ENCODE measurements at regions not wholly inside any gene's neighbourhood (a gene's known extent, or its start where the extent isn't known, plus 50 kb on each side); places are given as distances from the start of the nearest gene placed in this dataset.

DNA sequence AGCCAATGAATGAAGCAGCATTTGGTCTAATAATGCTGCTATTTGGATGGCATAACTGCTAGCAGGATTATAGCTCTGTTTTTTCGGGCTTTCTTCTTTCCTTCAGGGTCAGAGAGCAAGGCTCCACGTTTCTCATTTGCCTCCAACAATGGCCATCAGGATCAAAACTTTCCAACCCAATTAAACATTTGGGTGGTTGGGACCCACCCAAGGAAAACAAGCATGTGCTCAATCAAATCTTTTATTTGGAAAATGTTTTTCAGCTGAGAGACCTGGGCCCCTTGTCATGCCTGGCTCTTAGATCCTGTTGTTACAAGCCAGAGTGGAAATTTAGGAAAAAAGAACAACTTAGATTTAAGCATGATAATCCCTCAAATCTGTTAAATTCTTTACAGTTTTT is 373.1 kb upstream of the USP24 start:
- no peak for DNase-seq

DNA sequence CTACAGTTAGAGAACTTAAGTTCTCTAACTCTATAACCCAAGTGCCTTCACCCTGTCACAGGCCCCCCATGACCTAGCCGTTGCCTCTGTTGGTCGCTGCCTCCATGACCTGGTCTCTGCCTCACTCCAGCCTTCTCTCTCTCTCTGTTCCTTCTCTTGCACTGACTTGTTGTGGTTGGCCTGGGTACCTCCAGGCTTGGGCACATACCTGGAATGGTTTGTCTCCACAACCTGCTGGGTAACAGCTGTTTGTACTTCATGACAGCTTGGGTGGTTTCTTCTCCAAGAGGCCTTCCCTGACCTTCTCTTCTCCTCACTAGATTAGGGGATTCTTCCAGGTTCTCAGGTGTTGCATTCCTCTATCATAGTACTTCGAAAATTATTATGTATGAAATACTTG is 371.6 kb upstream of the USP24 start:
- DNase-seq: no peak

DNA sequence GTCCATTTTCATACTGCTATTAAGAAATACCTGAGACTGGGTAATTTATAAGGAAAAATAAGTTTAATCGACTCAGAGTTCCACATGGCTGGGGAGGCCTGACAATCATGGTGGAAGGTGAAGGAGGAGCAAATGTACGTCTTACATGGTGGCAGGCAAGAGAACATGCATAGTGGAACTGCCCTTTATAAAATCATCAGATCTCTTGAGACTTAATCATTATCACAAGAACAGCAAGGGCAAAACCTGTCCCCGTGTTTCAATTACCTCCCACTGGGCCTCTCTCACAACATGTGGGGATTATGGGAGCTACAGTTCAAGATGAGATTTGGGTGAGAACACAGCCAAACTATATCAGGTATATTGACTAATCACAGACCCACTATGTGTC is 370.2 kb upstream of the USP24 start:
- no peak for DNase-seq

DNA sequence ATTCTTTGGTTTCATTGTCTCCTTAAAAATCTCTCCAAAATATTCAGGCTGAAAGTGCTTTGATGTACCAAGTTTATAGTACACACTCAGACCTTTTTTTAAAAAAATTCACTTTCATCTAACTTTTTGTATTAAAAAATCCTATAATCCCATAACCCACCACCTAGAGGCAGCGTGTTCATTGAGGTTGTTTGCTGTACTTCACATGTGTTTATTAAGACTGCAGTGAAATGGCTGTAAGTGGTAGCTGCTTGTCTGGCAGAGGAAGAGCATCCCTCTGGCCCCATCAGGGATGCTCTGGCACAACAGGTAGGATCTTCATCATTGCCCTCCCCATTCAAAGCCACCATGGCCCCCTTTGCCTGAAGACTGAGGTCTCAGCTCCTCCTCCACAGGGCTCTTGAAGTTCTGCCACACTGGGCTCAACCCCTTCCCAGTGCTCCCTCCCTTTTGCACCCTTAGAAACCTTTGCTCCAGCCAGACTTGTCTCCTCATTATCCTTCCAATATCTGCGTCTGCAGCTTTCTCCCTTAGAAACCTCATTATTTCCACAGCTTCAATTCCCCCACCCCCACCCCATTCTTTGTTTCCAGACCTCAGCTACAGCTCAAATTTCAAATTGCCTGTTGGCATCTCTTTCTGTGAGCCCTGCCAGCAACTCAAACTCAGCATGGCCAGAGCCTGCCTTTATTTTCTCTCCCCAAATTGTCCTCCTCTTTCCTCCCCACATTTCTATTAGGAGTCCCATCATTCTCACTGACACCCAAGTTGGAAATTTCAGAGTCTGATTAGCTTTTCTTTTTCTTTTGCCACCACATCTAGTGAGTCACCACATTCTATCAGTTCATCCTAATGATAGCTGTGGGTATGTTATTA is 369.6 kb upstream of the USP24 start:
- no peak for DNase-seq

DNA sequence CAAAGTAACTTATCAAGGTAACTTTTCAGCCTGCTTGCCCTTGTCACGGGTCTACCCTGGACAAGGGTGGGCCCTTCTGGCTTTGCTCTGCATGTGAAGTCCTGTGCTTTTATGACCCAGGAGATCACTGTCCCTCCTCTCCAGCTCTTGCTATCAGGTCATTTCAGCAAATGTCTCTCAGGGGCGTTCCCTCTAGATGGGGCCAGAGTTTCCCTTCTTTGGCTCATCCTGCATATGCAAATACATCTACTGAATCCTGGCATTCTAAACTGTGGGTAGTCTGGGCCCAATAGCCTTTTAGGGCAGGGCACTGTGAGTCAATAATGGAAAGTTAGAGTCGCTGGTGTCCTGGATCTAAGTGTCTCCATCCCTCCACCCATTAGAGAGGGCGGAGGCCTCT is 366.9 kb upstream of the USP24 start:
- DNase-seq: no peak

DNA sequence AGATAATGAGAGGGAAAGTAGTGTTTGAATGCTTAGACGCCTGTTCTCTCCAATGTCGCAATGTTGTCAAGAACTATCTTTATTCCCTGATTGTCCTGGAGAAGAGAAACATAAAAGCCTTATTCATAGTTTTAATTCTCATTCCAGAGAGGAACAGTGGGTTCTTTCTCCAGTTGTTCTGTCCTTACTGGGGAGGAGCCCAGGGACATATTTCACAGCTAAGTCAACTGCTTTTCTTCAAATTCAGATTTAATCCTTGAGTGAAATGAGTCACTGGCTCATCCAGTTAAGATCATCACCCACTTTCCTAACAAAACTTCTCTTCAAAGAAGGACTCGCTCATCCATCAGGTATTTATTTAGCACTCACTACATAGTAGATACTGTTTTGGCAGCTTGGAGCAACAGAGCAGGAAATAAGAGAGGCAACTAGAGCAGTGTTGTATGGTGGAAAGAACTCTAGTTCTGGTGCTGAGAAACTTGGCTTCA is 365.7 kb upstream of the USP24 start:
- no peak for DNase-seq

DNA sequence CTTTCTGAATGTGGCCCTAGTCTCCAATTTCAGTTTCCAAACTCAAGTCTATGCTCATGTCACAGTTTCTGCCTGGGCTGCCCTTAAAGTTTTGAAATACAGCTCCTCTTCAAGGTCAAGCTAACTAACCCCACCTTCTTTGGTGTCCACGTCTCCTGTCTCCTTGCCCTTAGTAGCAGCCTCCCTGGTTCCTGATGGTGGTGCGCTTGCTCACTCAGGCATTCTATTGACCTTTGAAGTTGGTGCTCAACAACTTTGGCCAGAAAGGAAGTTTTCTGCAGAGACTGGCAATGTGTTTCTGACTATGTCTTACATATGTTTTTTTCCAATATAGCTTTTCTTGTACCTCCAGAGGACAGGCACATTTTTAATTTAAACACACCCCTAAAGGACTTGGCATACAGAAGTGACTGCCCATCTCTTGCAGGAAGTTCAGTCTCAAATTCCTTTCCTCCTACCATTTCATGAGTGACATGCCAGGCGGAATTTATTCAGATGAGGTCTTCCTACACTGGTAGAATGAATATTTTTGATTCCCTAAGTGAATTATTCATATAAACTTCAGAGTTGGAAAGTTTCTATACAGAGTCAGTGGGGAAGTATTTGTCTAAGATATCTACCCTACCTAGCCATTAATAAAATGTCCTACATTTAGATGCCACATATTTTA is 364.3 kb upstream of the USP24 start:
- DNase-seq: no peak

DNA sequence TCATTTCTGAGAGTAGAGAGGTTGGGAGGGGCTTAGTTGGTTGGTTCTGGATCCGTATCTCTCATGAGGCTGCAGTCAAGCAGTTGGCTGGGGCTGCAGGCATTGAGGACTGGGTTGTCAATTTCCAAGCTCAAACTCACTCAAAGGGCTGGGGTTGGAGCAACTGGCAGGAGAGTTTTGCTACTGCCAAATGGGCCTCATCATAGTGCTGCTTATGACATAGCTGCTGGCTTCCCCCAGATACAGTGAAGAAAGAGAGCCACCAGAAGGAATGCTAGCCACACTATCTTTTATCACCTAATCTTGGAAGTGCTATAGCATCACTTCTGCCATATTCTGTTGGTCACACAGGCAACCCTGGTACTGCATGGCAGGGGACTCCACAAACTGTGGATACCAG is 363.5 kb upstream of the USP24 start:
- DNase-seq: no peak

DNA sequence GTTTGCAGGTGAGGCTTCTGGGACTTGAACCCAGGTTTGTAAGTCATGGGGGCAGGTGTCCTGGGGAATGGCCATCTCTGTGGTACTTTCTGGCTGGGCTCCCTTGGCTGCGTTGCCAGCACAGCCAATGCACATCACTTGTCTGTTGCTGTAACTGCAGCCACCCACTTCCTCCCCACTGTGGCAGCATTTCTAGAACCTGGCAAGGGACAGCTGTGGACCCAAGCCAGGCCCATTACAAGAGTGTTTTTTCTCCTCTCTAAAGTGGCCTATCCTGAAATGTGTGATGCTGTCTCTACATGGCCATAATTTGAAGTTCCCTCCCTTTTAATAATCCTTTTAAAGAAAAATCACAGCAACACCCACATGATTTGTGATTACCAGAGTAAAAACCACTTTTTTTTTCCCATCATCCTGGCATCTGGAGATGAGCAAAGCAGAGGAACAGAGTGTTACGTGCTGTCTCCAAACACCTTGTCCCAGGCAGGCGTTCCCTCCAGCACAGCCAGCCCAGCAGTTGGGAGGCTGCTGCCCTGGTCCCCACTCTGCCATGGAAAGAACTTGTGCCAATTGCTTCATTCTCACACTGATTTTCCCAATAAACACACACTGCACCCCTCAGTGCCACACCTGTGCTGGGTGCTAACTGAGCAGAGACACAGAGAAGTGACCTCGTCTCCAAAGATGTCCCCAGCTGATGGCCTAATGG is 360.6 kb upstream of the USP24 start:
- no peak for DNase-seq

DNA sequence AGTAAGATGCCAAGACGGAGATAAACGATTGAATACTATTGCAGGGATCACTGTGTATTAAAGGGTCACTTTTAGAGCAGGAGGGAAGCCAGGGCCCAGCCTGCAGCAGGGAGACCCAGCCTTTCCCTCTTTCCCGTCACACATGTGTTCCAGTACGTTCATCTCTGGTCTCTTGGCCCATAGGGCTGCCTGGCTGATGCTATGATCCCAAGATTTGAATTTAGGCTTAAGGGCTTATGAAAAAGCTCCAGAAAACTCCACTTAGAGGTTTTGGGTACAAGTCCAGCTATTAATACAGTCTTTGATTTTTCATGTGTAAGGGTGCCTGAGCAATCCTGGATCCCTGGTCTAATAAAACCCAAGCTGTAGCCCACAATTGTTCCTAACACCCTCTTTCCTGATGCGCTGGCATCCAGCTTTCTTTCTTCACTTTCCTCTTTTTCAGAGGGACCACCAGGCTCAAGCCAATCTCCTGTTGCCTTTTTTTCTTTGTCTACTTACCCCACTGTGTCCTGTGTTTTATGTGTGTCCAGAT is 359.6 kb upstream of the USP24 start:
- DNase-seq: no peak

DNA sequence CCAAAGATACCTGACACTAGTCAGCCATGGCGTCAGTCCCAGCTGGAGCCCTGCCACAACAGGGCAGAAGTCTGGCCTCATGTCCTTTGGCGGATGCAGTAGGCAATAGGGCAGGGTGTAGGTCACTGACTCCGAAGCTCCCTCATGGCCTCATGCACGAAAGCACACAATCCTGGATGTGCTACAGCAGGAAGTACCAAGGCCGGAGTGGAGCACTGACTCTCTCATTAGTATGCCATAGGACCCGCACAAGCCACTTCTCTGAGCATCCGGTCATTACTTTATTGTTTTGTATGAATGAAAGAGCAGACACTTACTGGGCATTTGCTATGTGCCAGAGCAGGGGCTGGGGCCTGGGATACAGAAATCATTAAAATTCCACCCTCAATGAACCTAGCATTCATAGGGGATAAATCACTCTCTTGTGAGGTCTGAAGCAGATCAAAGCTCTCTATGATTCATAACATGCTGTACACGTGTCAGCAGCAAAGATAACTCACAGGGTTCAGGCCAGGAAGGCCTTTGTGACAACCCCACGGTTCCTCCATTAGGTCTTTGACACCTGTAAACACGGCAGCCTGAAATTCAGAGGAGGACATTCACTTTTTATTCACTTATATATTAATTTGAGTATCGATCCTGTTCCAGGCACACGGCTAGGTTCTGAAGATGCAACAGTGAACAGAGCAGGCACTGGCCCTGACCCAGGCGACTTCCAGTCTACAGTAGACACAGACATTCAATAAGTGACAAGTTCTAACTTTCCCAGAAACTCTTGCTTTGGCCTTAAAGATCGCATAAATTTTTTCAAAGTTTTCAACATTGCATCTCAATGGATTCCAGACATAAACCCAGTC is 357.9 kb upstream of the USP24 start:
- no peak for DNase-seq

DNA sequence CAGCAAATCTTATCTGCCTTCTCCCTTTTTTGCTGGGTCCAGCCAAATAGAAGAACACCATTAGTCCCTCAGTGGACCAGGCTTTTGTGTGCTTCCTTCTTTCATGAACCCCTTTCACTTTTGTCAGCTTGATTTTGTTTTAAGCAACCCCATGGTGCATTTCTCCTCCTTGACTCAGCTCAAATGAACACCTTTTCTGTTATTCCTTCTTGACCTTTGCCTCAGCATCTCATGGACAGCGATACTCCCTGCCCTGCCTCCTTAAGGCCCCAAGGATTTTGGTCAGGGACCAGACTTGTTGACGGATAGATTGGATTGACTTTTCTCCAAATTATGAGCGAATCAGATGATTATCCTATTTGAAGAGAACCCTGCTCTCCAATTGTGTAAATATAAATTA is 356.6 kb upstream of the USP24 start:
- no peak for DNase-seq

DNA sequence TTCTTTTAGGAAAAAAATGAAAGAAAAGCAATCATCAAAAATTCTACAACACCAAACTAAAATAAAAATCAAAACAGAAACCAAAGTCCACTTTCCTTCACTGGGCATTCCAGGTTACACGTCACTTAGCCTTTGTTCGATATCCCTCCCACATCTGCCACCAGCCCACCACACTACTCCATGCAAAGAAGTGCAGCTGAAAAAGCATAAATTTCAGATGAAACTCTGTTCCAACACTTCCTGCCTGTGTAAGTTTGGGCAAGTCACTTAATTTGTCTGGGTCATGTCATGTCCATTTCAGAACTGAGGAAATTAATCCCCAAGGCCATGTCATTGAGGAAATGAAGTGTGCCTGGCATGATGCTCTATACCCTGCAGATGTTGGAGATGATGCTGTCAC is 354.3 kb upstream of the USP24 start:
- DNase-seq: no peak

DNA sequence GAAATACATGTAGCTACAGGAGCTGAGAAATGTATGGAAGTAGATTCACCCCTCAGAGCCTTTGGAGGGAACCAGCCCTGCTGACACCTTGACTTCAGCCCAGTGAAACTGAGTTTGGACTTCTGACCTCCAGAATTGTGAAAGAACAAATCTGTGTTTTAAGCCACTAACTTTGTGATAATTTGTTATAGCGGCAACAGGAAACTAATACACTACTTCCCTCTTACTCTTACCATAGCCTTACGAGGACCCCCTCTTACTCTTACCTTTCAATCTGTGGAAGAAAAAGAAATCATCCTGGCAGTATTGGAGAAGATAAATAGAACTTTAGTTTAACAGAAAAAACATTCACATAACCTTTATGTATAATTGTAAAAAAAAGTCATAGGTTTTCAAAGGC is 353.6 kb upstream of the USP24 start:
- DNase-seq: no peak

DNA sequence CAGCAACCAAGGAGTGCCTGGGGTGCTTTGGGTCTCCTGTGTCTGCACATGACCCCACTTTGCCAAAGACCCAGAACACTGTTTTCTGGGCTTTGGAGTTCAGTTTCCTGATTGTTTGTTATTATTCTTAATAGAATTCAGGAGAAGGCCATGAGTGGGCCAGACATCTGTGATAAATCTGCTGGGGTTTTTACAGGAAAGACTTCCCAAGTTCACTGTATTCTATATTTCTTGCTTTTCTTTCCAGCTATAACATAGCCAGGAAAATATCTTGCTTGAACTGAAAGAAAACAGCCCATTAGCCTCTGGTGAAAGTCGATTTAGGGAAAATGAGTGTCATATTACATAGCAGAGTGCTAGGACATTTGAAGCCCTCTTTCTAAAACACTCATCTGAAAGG is 345.1 kb upstream of the USP24 start:
- no peak for DNase-seq

DNA sequence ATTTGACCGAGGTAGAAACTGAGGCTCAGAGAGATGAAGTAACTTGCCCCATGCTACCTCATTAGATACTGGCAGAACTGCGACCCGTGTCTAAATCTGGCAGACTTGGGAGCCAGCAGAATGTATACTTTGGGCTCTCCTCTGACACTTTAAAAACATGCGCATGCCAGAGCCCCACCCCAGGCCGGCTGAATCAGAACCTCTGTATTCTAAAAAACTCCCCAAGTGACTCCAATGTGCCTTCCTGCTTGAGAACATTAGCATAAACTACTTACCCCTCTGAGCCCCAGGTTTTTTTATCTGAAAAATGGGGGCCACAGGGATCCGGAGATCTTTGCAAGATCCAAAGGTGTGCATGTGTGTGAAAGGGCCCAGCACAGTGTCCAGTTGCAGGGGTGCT is 344.7 kb upstream of the USP24 start:
- DNase-seq: no peak

DNA sequence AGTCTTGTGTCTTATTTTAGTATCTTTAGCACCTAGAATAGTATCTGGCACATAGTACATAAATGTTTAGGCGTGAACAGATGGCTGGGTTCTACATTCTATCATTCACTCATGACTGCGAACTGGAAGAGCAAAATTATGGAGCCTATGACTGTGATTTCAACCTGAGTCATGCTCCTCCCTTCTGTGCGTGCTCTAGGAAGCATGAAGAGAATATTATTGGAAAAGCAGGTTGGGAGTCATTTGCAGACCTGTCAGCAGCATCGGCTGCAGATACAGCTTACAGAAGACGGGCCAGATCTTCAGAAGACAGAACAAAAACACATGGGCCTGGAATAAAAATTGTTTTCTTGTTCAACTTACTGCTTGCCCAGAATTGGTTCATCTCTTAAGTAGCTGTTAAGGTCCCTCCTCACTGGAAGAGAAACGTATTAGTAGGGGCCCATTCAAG is 344.0 kb upstream of the USP24 start:
- DNase-seq: no peak

DNA sequence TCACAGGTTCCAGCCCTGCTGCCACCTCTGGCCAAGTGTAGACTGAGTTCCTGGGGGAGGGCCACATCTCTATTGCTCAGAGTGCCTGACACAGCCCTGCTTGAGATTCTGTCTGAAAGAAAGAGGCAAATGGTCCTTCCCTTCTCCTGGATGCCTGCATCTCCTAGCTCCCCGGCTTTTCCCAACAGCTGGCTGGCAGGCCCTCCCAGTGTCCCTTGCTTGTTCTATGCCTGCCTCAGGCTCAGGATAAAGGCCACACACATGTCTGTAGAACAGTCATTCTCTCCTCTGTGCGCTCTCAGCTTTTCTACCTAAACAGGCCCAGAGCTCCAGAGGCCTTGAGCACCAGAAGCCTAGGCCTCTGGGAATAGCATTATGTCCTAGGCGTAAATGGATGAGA is 343.4 kb upstream of the USP24 start:
- DNase-seq: no peak

DNA sequence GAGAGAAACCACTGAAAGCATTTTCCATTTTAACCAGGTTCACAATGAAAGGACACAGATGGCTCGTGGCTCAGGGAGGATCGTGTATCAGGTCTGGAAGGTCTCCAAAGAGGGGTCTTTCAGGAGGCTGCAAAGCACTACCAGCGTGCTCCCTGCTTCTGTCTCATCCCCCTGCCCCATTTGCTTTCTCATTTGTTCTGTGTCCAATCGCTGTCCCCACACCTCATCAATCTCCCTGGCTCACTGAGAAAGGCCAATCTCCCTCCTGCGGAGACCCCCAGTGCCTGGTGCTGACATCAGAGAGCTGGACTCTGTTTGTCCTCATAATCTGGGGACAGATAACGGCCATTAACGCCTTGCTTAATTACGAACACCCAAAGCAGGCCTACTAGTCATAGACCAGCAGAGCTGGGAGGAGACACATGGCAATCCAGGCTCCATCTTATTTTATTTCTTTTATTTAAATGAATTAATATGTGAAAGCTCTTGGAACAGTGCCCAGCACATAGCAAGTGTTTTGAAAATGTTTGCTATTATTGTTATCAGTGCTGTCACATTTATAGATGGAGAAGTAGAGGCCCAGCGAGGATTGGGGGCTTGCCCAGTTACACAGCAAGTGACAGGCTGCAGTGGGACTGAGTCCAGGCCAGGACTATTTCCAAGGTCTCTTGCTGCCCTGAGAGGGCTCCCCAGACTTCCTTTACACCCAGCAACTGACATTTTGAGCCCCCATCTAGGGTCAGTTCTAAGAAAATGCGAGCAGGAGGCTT is 341.0 kb upstream of the USP24 start:
- DNase-seq: no peak

DNA sequence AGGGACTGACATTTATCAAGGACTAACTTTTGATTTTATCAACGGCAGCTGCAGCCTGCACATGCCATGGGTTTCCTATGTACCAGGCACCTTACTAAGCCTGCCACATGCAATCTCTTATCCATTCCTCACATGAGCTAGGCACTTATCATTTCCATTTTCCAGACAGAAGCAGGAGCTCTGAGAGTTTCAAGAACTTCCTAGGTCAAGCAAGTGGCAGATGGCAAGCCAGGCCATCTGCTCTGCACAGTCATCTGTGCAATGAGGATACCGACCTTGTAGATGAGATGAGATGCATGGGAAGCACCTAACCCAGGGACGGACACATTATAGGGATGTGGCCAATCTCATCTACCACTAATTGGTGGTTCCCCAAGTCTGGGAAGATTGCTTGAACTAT is 339.4 kb upstream of the USP24 start:
- DNase-seq: no peak

DNA sequence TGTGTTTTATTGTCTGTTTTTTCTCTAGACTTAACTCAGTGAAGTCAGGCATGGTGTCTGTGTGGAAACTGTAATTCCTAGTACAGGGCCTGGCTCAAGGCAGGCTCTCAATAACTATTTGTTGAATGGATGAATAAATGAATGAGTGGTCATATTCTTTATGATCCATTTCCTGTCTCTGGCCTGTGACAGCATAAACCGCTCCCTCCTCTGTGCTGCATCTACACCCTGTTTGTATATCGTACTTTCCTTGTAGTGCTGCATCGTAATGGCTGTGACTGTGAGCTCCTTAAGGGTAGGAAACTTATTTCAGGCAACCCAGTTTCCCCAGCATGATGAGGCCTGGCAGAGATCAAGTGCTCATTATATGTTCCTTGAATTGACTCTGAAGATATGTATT is 337.5 kb upstream of the USP24 start:
- no peak for DNase-seq

DNA sequence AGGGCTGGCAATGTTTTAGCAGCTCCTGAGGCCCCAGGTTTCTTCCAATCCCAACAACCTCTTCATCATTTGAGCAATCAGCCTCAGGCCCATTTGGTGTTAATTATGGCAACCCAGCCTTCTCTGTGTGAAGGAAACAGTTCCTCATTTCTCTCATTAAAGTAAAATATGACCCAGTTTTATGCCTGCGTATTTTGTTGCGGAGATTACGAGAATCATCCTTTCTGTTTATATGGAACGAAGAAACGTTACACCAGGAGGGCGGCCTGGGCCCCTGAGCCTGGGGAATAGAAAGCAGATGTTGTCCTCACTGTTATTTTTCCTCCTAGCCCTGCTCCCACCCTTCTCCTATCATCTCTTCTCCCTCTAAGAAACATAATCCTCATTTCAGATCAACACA is 332.2 kb upstream of the USP24 start:
- DNase-seq: no peak
